HUDEP-2 (cell line): ENCODE measurements at regions not wholly inside any gene's neighbourhood (a gene's known extent, or its start where the extent isn't known, plus 50 kb on each side); places are given as distances from the start of the nearest gene placed in this dataset.
"Not testable (repeated sequence)": the region's sequence is repeated elsewhere in the genome, so short reads cannot be mapped to it uniquely, and the experiment has no call there.

Experiments
- DNase-seq, 76 experiments: peaks; one replicate each; lab custom pipeline; 2025; ENCODE audit not compliant: unreplicated experiment in 76 of 76; lab: John Stamatoyannopoulos, UW

- DNase-seq: no peak
Measured at GRCh38 chr12:46982629-46983392, 96.6 kb upstream of the PCED1B start.

GRCh38 chr12:46983393-46983793 lies 96.0 kb upstream of the PCED1B start:
- DNase-seq: no peak

GRCh38 chr12:46983959-46984841 lies 95.2 kb upstream of the PCED1B start:
- peak in 9 of 76 experiments; percentile 1 to 35 (median 6) for DNase-seq

- DNase-seq: no peak
Measured at GRCh38 chr12:46985816-46986215, 93.6 kb upstream of the PCED1B start.

- not testable (repeated sequence) for DNase-seq
Measured at GRCh38 chr12:46988122-46988521, 91.3 kb upstream of the PCED1B start.

GRCh38 chr12:46990211-46990610 lies 89.2 kb upstream of the PCED1B start:
- no peak for DNase-seq

- DNase-seq: not testable (repeated sequence)
Measured at GRCh38 chr12:46992051-46992450, 87.4 kb upstream of the PCED1B start.

- DNase-seq: no peak
Measured at GRCh38 chr12:46998811-46999368, 80.5 kb upstream of the PCED1B start.

- DNase-seq: no peak
Measured at GRCh38 chr12:47004634-47005033, 74.8 kb upstream of the PCED1B start.

- DNase-seq: no peak
Measured at GRCh38 chr12:47007048-47007447, 72.4 kb upstream of the PCED1B start.

GRCh38 chr12:47012552-47012951 lies 66.9 kb upstream of the PCED1B start:
- no peak for DNase-seq

GRCh38 chr12:47014474-47014873 lies 64.9 kb upstream of the PCED1B start:
- DNase-seq: no peak

GRCh38 chr12:47015381-47015780 lies 64.0 kb upstream of the PCED1B start:
- no peak for DNase-seq

GRCh38 chr12:47017041-47017713 lies 62.2 kb upstream of the PCED1B start:
- DNase-seq: no peak

GRCh38 chr12:47017901-47018475 lies 61.4 kb upstream of the PCED1B start:
- DNase-seq: no peak

GRCh38 chr12:47020211-47020821 lies 59.1 kb upstream of the PCED1B start:
- DNase-seq: no peak

- peak in 28 of 76 experiments; percentile 3 to 64 (median 28) for DNase-seq
Measured at GRCh38 chr12:47021298-47021697, 58.1 kb upstream of the PCED1B start.

GRCh38 chr12:47022296-47022695 lies 57.1 kb upstream of the PCED1B start:
- no peak for DNase-seq

GRCh38 chr12:47023311-47023710 lies 56.1 kb upstream of the PCED1B start:
- peak in 1 of 76 experiments; percentile 2 for DNase-seq

- DNase-seq: no peak
Measured at GRCh38 chr12:47023953-47024352, 55.5 kb upstream of the PCED1B start.
